ENCODE measurements at regions not wholly inside any gene's neighbourhood (a gene's known extent, or its start where the extent isn't known, plus 50 kb on each side); places are given as distances from the start of the nearest gene placed in this dataset.

- no CpG with 5 or more reads among the region's 5 CpGs for WGBS (ENCODE audit: extremely low coverage, insufficient read length, low lambda C conversion rate)
These were observed 251.5 kb upstream of the TNC start for GRCh38 chr9:115369322-115369957.

More at GRCh38 chr9:115369322-115369957, 251.5 kb upstream of the TNC start:
- Histone ChIP-seq H3K56ac (ENCODE audit: insufficient read length, low read depth, low read length) (no peak overlapping the region), H3K4me1 (ENCODE audit: insufficient read depth, low read length) (no peaks in the 10 kb centered on the region), H3K9ac (ENCODE audit: extremely low read depth, insufficient read length, low read length) (no peak overlapping the region), H3K9me3 (ENCODE audit: control insufficient read depth, low read depth, low read length) (no peaks in the 10 kb centered on the region), H2AFZ (ENCODE audit: low read length) (no peak overlapping the region), H3T11ph (ENCODE audit: low read length) (no peak overlapping the region), H3K27ac (ENCODE audit: insufficient read length, low read depth, low read length) (no peak overlapping the region), H3K14ac (ENCODE audit: insufficient read depth, low read length) (no peak overlapping the region), H2BK12ac (ENCODE audit: insufficient read length, low read depth, low read length) (no peak overlapping the region), H3K4me2 (ENCODE audit: insufficient read depth, insufficient read length, low read length) (no peak overlapping the region), H3K79me1 (ENCODE audit: insufficient read depth, low read depth, low read length, poor library complexity, severe bottlenecking) (no peaks in the 10 kb centered on the region), H2AK5ac (ENCODE audit: insufficient read length, low read length) (no peak overlapping the region), H4K20me1 (ENCODE audit: control insufficient read depth, insufficient read depth, insufficient read length) (no peaks in the 10 kb centered on the region), H3K79me2 (ENCODE audit: insufficient read depth, low read length) (no peaks in the 10 kb centered on the region), H2BK120ac (ENCODE audit: low read depth, low read length, poor library complexity, severe bottlenecking) (no peak overlapping the region), H3K23ac (ENCODE audit: insufficient read length, low read depth, low read length) (no peak overlapping the region), H3K23me2 (ENCODE audit: insufficient read length, low read depth, low read length, poor library complexity, severe bottlenecking) (no peaks in the 10 kb centered on the region), H2BK20ac (ENCODE audit: low read depth, low read length, poor library complexity, severe bottlenecking) (no peak overlapping the region), H3K4ac (ENCODE audit: low read depth, low read length) (no peak overlapping the region), H2BK15ac (ENCODE audit: low read depth, low read length) (no peak overlapping the region), H3K18ac (ENCODE audit: insufficient read length, low read depth, low read length) (no peak overlapping the region), H2BK5ac (ENCODE audit: insufficient read length, low read length) (no peak overlapping the region), H4K5ac (ENCODE audit: insufficient read length, low read depth, low read length) (no peak overlapping the region), H3K27me3 (ENCODE audit: insufficient read depth, low read length) (no peaks in the 10 kb centered on the region), H4K91ac (ENCODE audit: insufficient read length, low read depth, low read length) (no peak overlapping the region), H4K8ac (replicated peaks; ENCODE audit: insufficient read length, low read depth, low read length) (no peak overlapping the region)
- no peaks in the 10 kb centered on the region; a peak in 1 of 7 replicates for H3K36me3 Mint-ChIP-seq (ENCODE audit: insufficient read depth in 1 of 3, low read depth in 3 of 3)
- no peak for DNase-seq
- peaks cover 2 to 7% of the 10 kb centered on the region in 2 experiments; a peak in 2 of 4 replicates for H3K4me1 Mint-ChIP-seq
- H3K27ac Mint-ChIP-seq: no peak overlapping the region
- no peak overlapping the region for H3K4me3 Mint-ChIP-seq
- no peaks in the 10 kb centered on the region; a peak in 1 of 5 replicates for H3K9me3 Mint-ChIP-seq
- no peaks in the 10 kb centered on the region; the same call in 1 of the 2 replicates for H3K27me3 Mint-ChIP-seq (ENCODE audit: low read depth)
- no peak for TF ChIP-seq CTCF (conservative IDR thresholded peaks at IDR 0.05)
